Gastrocnemius medialis (tissue), 4 donors: ENCODE measurements at regions not wholly inside any gene's neighbourhood (a gene's known extent, or its start where the extent isn't known, plus 50 kb on each side); places are given as distances from the start of the nearest gene placed in this dataset.

Experiments used
- ATAC-seq, 2 donors: fragments of 150-250 bp; one replicate each; pipeline ENCODE4 v1.9.1; 2016
- DNase-seq, 2 donors: peaks; one replicate each; pipeline ENCODE4 v3.0.0-alpha.2; 2019
- H3K27ac ChIP-seq, 4 donors: fragments of 200-600 bp; sonication (generic); 1 replicate in 1 of 4; 2 replicates in 3 of 4; pipeline ENCODE4 v1.5.1; 2016 to 2018; ENCODE audit warnings: mild to moderate bottlenecking in 2 of 4, moderate library complexity in 1 of 4
- H3K27me3 ChIP-seq, 3 donors: fragments of 200-600 bp; sonication (generic) in 2 of 3; 1 replicate in 1 of 3; 2 replicates in 2 of 3; pipeline versions ENCODE4 v1.5.1 to v1.6.0; 2016 to 2019; ENCODE audit warnings: mild to moderate bottlenecking in 1 of 3, moderate library complexity in 1 of 3
- H3K36me3 ChIP-seq, 2 donors: fragments of 200-600 bp; sonication (generic) in 1 of 2; one replicate each; pipeline ENCODE4 v1.5.1; 2017 to 2018
- H3K4me1 ChIP-seq, 2 donors: fragments of 200-600 bp; sonication (generic) in 1 of 2; one replicate each; pipeline ENCODE4 v1.5.1; 2016 to 2017; ENCODE audit warnings: mild to moderate bottlenecking in 2 of 2
- H3K4me3 ChIP-seq, 4 donors: fragments of 200-600 bp; sonication (generic) in 3 of 4; 1 replicate in 1 of 4; 2 replicates in 3 of 4; pipeline ENCODE4 v1.5.1; 2016 to 2019; ENCODE audit warnings: mild to moderate bottlenecking in 2 of 4
- H3K9me3 ChIP-seq, 3 donors: fragments of 200-600 bp; sonication (generic) in 2 of 3; 1 replicate in 1 of 3; 2 replicates in 2 of 3; pipeline ENCODE4 v1.5.1; 2016 to 2019
- CTCF ChIP-seq, 5 experiments: fragments of 450-650 bp in 3 of 5; fragments of 200-600 bp in 2 of 5; sonication (generic) in 2 of 5; IDR thresholded peaks in 4 of 5; conservative IDR thresholded peaks in 1 of 5; 1 replicate in 4 of 5; 2 replicates in 1 of 5; pipeline ENCODE4 v1.5.1; 2016 to 2019; ENCODE audit warnings: antibody characterized with exemption in 5 of 5, mild to moderate bottlenecking in 3 of 5, moderate library complexity in 3 of 5
- POLR2A ChIP-seq, 2 donors: fragments of 450-650 bp; IDR thresholded peaks; one replicate each; pipeline ENCODE4 v1.6.1; 2017; ENCODE audit warnings: antibody characterized with exemption in 2 of 2, mild to moderate bottlenecking in 2 of 2, moderate library complexity in 2 of 2
- in situ Hi-C, 4 donors: fragments of 200-750 bp; cut with MboI; loops; one replicate each; pipeline versions ENCODE4 v1.15.0 to v1.8.0; 2017; ENCODE audit warnings: low sequenced_read_pairs in 4 of 4
- intact Hi-C: fragments of 100-400 bp; cut with DNase I; formaldehyde crosslinking; loops from one replicate; pipeline ENCODE4 v1.15.1; 2023; ENCODE audit warnings: low total_unique reads

- H3K36me3 ChIP-seq, result no peaks in the 10 kb centered on the region
- H3K9me3 ChIP-seq, result no peaks in the 10 kb centered on the region
- TF ChIP-seq POLR2A (IDR thresholded peaks at IDR 0.05) (no peak), CTCF (IDR thresholded peaks at IDR 0.05 in 4 of 5, conservative IDR thresholded peaks at IDR 0.05 in 1 of 5) (no peak)
- no peaks in the 10 kb centered on the region for H3K4me1 ChIP-seq
- DNase-seq (no peak), ATAC-seq (no peak)
- in situ Hi-C loops, result no loop called here
- H3K4me3 ChIP-seq, result no peak overlapping the region
- H3K27me3 ChIP-seq, result no peaks in the 10 kb centered on the region
- no peak overlapping the region for H3K27ac ChIP-seq
- intact Hi-C loops, result no loop called here
These were observed 75.8 kb upstream of the RPH3AL start for GRCh38 chr17:428414-428813.

GRCh38 chr17:427891-428290 lies 75.3 kb upstream of the RPH3AL start:
- no peaks in the 10 kb centered on the region for H3K4me1 ChIP-seq
- H3K36me3 ChIP-seq, result no peaks in the 10 kb centered on the region
- no peaks in the 10 kb centered on the region for H3K9me3 ChIP-seq
- in situ Hi-C loops, result no loop called here
- DNase-seq, result no peak
- intact Hi-C loops, result no loop called here
- H3K27ac ChIP-seq, result no peak overlapping the region
- ATAC-seq, result no peak
- H3K4me3 ChIP-seq, result no peak overlapping the region
- TF ChIP-seq POLR2A (IDR thresholded peaks at IDR 0.05) (no peak), CTCF (IDR thresholded peaks at IDR 0.05 in 4 of 5, conservative IDR thresholded peaks at IDR 0.05 in 1 of 5) (no peak)
- H3K27me3 ChIP-seq, result no peaks in the 10 kb centered on the region

- in situ Hi-C loops (no loop called here), intact Hi-C loops (no loop called here)
- H3K9me3 ChIP-seq, result no peaks in the 10 kb centered on the region
- H3K4me3 ChIP-seq, result no peak overlapping the region
- no peaks in the 10 kb centered on the region for H3K4me1 ChIP-seq
- no peaks in the 10 kb centered on the region for H3K27me3 ChIP-seq
- no peak for DNase-seq
- ATAC-seq, result no peak
- no peak overlapping the region for H3K27ac ChIP-seq
- TF ChIP-seq CTCF (IDR thresholded peaks at IDR 0.05 in 4 of 5, conservative IDR thresholded peaks at IDR 0.05 in 1 of 5) (no peak), POLR2A (IDR thresholded peaks at IDR 0.05) (no peak)
- H3K36me3 ChIP-seq, result no peaks in the 10 kb centered on the region
These were observed 74.7 kb upstream of the RPH3AL start for GRCh38 chr17:427327-427726.

GRCh38 chr17:422196-422930 lies 69.8 kb upstream of the RPH3AL start:
- no peak overlapping the region for H3K27ac ChIP-seq
- in situ Hi-C loops, result no loop called here
- DNase-seq (no peak), ATAC-seq (no peak)
- no peaks in the 10 kb centered on the region for H3K36me3 ChIP-seq
- H3K4me1 ChIP-seq, result no peaks in the 10 kb centered on the region
- no peak for TF ChIP-seq POLR2A (IDR thresholded peaks at IDR 0.05)
- intact Hi-C loops, result no loop called here
- H3K27me3 ChIP-seq, result no peaks in the 10 kb centered on the region
- H3K4me3 ChIP-seq, result no peak overlapping the region
- no peaks in the 10 kb centered on the region for H3K9me3 ChIP-seq

- intact Hi-C loops (no loop called here), in situ Hi-C loops (no loop called here)
- DNase-seq, result no peak
- no peak overlapping the region for H3K27ac ChIP-seq
- no peaks in the 10 kb centered on the region for H3K4me1 ChIP-seq
- no peak for ATAC-seq
- TF ChIP-seq CTCF (IDR thresholded peaks at IDR 0.05 in 4 of 5, conservative IDR thresholded peaks at IDR 0.05 in 1 of 5) (no peak), POLR2A (IDR thresholded peaks at IDR 0.05) (no peak)
- H3K36me3 ChIP-seq, result no peaks in the 10 kb centered on the region
- no peak overlapping the region for H3K4me3 ChIP-seq
- H3K27me3 ChIP-seq, result no peaks in the 10 kb centered on the region
- no peaks in the 10 kb centered on the region for H3K9me3 ChIP-seq
These were observed 68.0 kb upstream of the RPH3AL start for GRCh38 chr17:420479-421175.
